ENCODE measurements at regions not wholly inside any gene's neighbourhood (a gene's known extent, or its start where the extent isn't known, plus 50 kb on each side); places are given as distances from the start of the nearest gene placed in this dataset.

- Mint-ChIP-seq H3K4me3 (no peak overlapping the region), H3K27me3 (ENCODE audit: low read depth) (no peaks in the 10 kb centered on the region), H3K36me3 (ENCODE audit: insufficient read depth in 1 of 3, low read depth in 3 of 3) (peaks cover 13 to 17% (median 14%) of the 10 kb centered on the region in 3 experiments), H3K9me3 (peaks cover 12 to 16% of the 10 kb centered on the region in 2 experiments), H3K27ac (no peak overlapping the region), H3K4me1 (peaks cover 9 to 20% of the 10 kb centered on the region in 2 experiments)
- Histone ChIP-seq H3K27me3 (ENCODE audit: insufficient read depth, low read length) (no peaks in the 10 kb centered on the region), H3K4me2 (ENCODE audit: insufficient read depth, insufficient read length, low read length) (no peak overlapping the region), H3K56ac (ENCODE audit: insufficient read length, low read depth, low read length) (no peak overlapping the region), H2BK5ac (ENCODE audit: insufficient read length, low read length) (no peak overlapping the region), H2BK12ac (ENCODE audit: insufficient read length, low read depth, low read length) (no peak overlapping the region), H3K79me2 (ENCODE audit: insufficient read depth, low read length) (no peaks in the 10 kb centered on the region), H2BK20ac (ENCODE audit: low read depth, low read length, poor library complexity, severe bottlenecking) (no peak overlapping the region), H4K91ac (ENCODE audit: insufficient read length, low read depth, low read length) (no peak overlapping the region), H3K9me3 (ENCODE audit: control insufficient read depth, low read depth, low read length) (peaks cover 9% of the 10 kb centered on the region), H3K23me2 (ENCODE audit: insufficient read length, low read depth, low read length, poor library complexity, severe bottlenecking) (no peaks in the 10 kb centered on the region), H4K20me1 (ENCODE audit: control insufficient read depth, insufficient read depth, insufficient read length) (no peaks in the 10 kb centered on the region), H4K5ac (ENCODE audit: insufficient read length, low read depth, low read length) (no peak overlapping the region), H3K14ac (ENCODE audit: insufficient read depth, low read length) (no peak overlapping the region), H2BK15ac (ENCODE audit: low read depth, low read length) (no peak overlapping the region), H3T11ph (ENCODE audit: low read length) (no peak overlapping the region), H3K9ac (ENCODE audit: extremely low read depth, insufficient read length, low read length) (no peak overlapping the region), H3K4ac (ENCODE audit: low read depth, low read length) (no peak overlapping the region), H3K27ac (ENCODE audit: insufficient read length, low read depth, low read length) (no peak overlapping the region), H3K18ac (ENCODE audit: insufficient read length, low read depth, low read length) (no peak overlapping the region), H3K4me1 (ENCODE audit: insufficient read depth, low read length) (peaks cover 4% of the 10 kb centered on the region; the same call in 1 of the 2 replicates), H4K8ac (replicated peaks; ENCODE audit: insufficient read length, low read depth, low read length) (no peak overlapping the region), H3K79me1 (ENCODE audit: insufficient read depth, low read depth, low read length, poor library complexity, severe bottlenecking) (no peaks in the 10 kb centered on the region), H2AK5ac (ENCODE audit: insufficient read length, low read length) (no peak overlapping the region), H2AFZ (ENCODE audit: low read length) (no peak overlapping the region), H2BK120ac (ENCODE audit: low read depth, low read length, poor library complexity, severe bottlenecking) (no peak overlapping the region), H3K23ac (ENCODE audit: insufficient read length, low read depth, low read length) (no peak overlapping the region)
- TF ChIP-seq, protein P1, sequence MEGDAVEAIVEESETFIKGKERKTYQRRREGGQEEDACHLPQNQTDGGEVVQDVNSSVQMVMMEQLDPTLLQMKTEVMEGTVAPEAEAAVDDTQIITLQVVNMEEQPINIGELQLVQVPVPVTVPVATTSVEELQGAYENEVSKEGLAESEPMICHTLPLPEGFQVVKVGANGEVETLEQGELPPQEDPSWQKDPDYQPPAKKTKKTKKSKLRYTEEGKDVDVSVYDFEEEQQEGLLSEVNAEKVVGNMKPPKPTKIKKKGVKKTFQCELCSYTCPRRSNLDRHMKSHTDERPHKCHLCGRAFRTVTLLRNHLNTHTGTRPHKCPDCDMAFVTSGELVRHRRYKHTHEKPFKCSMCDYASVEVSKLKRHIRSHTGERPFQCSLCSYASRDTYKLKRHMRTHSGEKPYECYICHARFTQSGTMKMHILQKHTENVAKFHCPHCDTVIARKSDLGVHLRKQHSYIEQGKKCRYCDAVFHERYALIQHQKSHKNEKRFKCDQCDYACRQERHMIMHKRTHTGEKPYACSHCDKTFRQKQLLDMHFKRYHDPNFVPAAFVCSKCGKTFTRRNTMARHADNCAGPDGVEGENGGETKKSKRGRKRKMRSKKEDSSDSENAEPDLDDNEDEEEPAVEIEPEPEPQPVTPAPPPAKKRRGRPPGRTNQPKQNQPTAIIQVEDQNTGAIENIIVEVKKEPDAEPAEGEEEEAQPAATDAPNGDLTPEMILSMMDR (conservative IDR thresholded peaks at IDR 0.05), result no peak
- no peak for DNase-seq
Measured at GRCh38 chr5:123787635-123788034, 275.7 kb downstream of the CSNK1G3 start.
